CD14-positive monocyte (primary cell): ENCODE measurements at regions not wholly inside any gene's neighbourhood (a gene's known extent, or its start where the extent isn't known, plus 50 kb on each side); places are given as distances from the start of the nearest gene placed in this dataset.

Experiments used
- DNase-seq, 3 donors: peaks; one replicate each; pipeline ENCODE4 v3.0.0-alpha.2; 2011 to 2022
- H2AFZ ChIP-seq: 2 replicates; pipeline ENCODE4 v1.6.0; 2012; ENCODE audit warnings: mild to moderate bottlenecking, low read depth, low read length, inconsistent platforms; ENCODE audit not compliant: insufficient read depth, poor library complexity, severe bottlenecking
- H3K27ac ChIP-seq, 2 donors: 1 replicate in 1 of 2; 2 replicates in 1 of 2; pipeline ENCODE4 v1.5.1; 2012 to 2013; ENCODE audit warnings: low read length in 2 of 2, control low read depth in 1 of 2, inconsistent platforms in 1 of 2, low read depth in 1 of 2, mild to moderate bottlenecking in 1 of 2
- H3K27me3 ChIP-seq, 2 donors: one replicate each; pipeline versions ENCODE4 v1.6.0 to v1.6.1; 2011 to 2013; ENCODE audit warnings: low read length in 2 of 2; ENCODE audit not compliant: control insufficient read depth in 2 of 2, insufficient read depth in 2 of 2
- H3K36me3 ChIP-seq, 2 donors: replicated peaks in 1 of 2; 1 replicate in 1 of 2; 2 replicates in 1 of 2; pipeline versions ENCODE4 v1.5.1 to v1.6.1; 2012 to 2013; ENCODE audit warnings: low read length in 2 of 2, control low read depth in 1 of 2, inconsistent platforms in 1 of 2, mild to moderate bottlenecking in 1 of 2; ENCODE audit not compliant: insufficient read depth in 2 of 2, control insufficient read depth in 1 of 2
- H3K4me1 ChIP-seq, 2 donors: 1 replicate in 1 of 2; 2 replicates in 1 of 2; pipeline versions ENCODE4 v1.5.1 to v1.6.1; 2012 to 2013; ENCODE audit warnings: low read length in 2 of 2, control low read depth in 1 of 2, inconsistent platforms in 1 of 2, mild to moderate bottlenecking in 1 of 2, moderate library complexity in 1 of 2; ENCODE audit not compliant: insufficient read depth in 2 of 2, control insufficient read depth in 1 of 2
- H3K4me2 ChIP-seq: replicated peaks from 2 replicates; pipeline ENCODE3; 2012; ENCODE audit warnings: low read length, moderate library complexity, mild to moderate bottlenecking; ENCODE audit not compliant: poor library complexity, severe bottlenecking; ENCODE audit errors: extremely low read depth
- H3K4me3 ChIP-seq, 3 experiments: fragments of 200-600 bp in 1 of 3; sonication (generic) in 1 of 3; replicated peaks in 1 of 3; 1 replicate in 2 of 3; 2 replicates in 1 of 3; pipeline ENCODE4 v1.5.1; 2011 to 2013; ENCODE audit warnings: low read length in 3 of 3, mild to moderate bottlenecking in 3 of 3, control low read depth in 2 of 3, low read depth in 2 of 3, inconsistent platforms in 1 of 3, moderate library complexity in 1 of 3
- H3K79me2 ChIP-seq: 2 replicates; pipeline ENCODE4 v1.6.0; 2012; ENCODE audit warnings: mild to moderate bottlenecking, control low read depth, inconsistent platforms, low read length, moderate library complexity; ENCODE audit not compliant: insufficient read depth
- H3K9ac ChIP-seq: 2 replicates; pipeline ENCODE4 v1.6.0; 2017; ENCODE audit warnings: low read length, mild to moderate bottlenecking; ENCODE audit not compliant: insufficient read depth, poor library complexity, severe bottlenecking
- H3K9me3 ChIP-seq, 2 donors: replicated peaks in 1 of 2; 1 replicate in 1 of 2; 2 replicates in 1 of 2; pipeline versions ENCODE4 v1.5.1 to v1.6.1; 2012 to 2013; ENCODE audit warnings: low read length in 2 of 2, control low read depth in 1 of 2; ENCODE audit not compliant: control insufficient read depth in 1 of 2, insufficient read depth in 1 of 2
- H4K20me1 ChIP-seq: 2 replicates; pipeline ENCODE4 v1.6.0; 2012; ENCODE audit warnings: mild to moderate bottlenecking, low read length, control low read depth, moderate library complexity; ENCODE audit not compliant: insufficient read depth
- H3K27ac Mint-ChIP-seq, 7 donors: one replicate each; pipeline ENCODE4 v1.8.0; 2020; ENCODE audit warnings: mild to moderate bottlenecking in 7 of 7, mixed read lengths in 7 of 7, moderate library complexity in 6 of 7, inconsistent platforms in 2 of 7
- H3K27me3 Mint-ChIP-seq, 3 donors: one replicate each; pipeline ENCODE4 v1.8.0; 2021 to 2022; ENCODE audit warnings: low read depth in 3 of 3, mild to moderate bottlenecking in 3 of 3, mixed read lengths in 3 of 3, moderate library complexity in 3 of 3, inconsistent platforms in 1 of 3
- H3K36me3 Mint-ChIP-seq, 2 donors: one replicate each; pipeline ENCODE4 v1.8.0; 2020; ENCODE audit warnings: mixed read lengths in 2 of 2, inconsistent platforms in 1 of 2, mild to moderate bottlenecking in 1 of 2
- H3K4me1 Mint-ChIP-seq: one replicate; pipeline ENCODE4 v1.8.0; 2020; ENCODE audit warnings: mild to moderate bottlenecking, mixed read lengths
- H3K4me3 Mint-ChIP-seq, 2 donors: one replicate each; pipeline ENCODE4 v1.8.0; 2020; ENCODE audit warnings: mild to moderate bottlenecking in 2 of 2, mixed read lengths in 2 of 2, moderate library complexity in 1 of 2
- H3K9me3 Mint-ChIP-seq, 7 donors: one replicate each; pipeline ENCODE4 v1.8.0; 2020 to 2022; ENCODE audit warnings: mixed read lengths in 7 of 7, mild to moderate bottlenecking in 6 of 7, moderate library complexity in 6 of 7, inconsistent platforms in 2 of 7
- CTCF ChIP-seq: fragments of 200-600 bp; IDR thresholded peaks from one replicate; pipeline ENCODE4 v1.8.0; 2022; ENCODE audit warnings: antibody characterized with exemption, mild to moderate bottlenecking
- WGBS: methylation state at CpG from one replicate; pipeline ENCODE4 v1.1.5; 2013; ENCODE audit warnings: missing lambda C conversion rate; ENCODE audit not compliant: insufficient coverage; 5-methylcytosine and 5-hydroxymethylcytosine counted together
- intact Hi-C, 2 donors: fragments of 100-400 bp; cut with micrococcal nuclease; formaldehyde crosslinking; loops; one replicate each; pipeline versions ENCODE4 v1.15.0 to v1.15.1; 2023

- no peak for TF ChIP-seq CTCF
- no peak overlapping the region for H3K9ac ChIP-seq
- WGBS = no CpG with 5 or more reads among the region's 3 CpGs
- Mint-ChIP-seq H3K36me3 (no peaks in the 10 kb centered on the region), H3K9me3 (peaks cover 0 to 17% (median 7%) of the 10 kb centered on the region in 7 donors), H3K27me3 (no peaks in the 10 kb centered on the region), H3K4me3 (no peak overlapping the region), H3K27ac (no peak overlapping the region), H3K4me1 (no peaks in the 10 kb centered on the region)
- no peak overlapping the region for H2AFZ ChIP-seq
- no peak overlapping the region for H3K27ac ChIP-seq
- no peak for DNase-seq
- intact Hi-C loops = no loop called here
- no peaks in the 10 kb centered on the region for H3K27me3 ChIP-seq
- peaks cover 4 to 9% of the 10 kb centered on the region in 2 donors for H3K9me3 ChIP-seq
- no peaks in the 10 kb centered on the region for H3K79me2 ChIP-seq
- H3K4me1 ChIP-seq = no peaks in the 10 kb centered on the region
- H3K36me3 ChIP-seq = no peaks in the 10 kb centered on the region
- H3K4me3 ChIP-seq = no peak overlapping the region
- no peaks in the 10 kb centered on the region for H4K20me1 ChIP-seq
- no peak overlapping the region for H3K4me2 ChIP-seq
Observed at GRCh38 chr10:10307551-10307950, 710.1 kb upstream of the CELF2 start.

GRCh38 chr10:10310498-10310897 lies 707.2 kb upstream of the CELF2 start:
- H3K36me3 ChIP-seq = no peaks in the 10 kb centered on the region
- no peaks in the 10 kb centered on the region for H3K79me2 ChIP-seq
- WGBS = 88% methylated on average over 1 of the region's 1 CpG
- no peaks in the 10 kb centered on the region for H3K27me3 ChIP-seq
- no peak overlapping the region for H3K4me3 Mint-ChIP-seq
- no peaks in the 10 kb centered on the region for H3K4me1 ChIP-seq
- H3K4me3 ChIP-seq = no peak overlapping the region
- TF ChIP-seq CTCF = no peak
- intact Hi-C loops = no loop called here
- no peak for DNase-seq
- no peak overlapping the region for H3K27ac ChIP-seq
- no peaks in the 10 kb centered on the region for H3K36me3 Mint-ChIP-seq
- no peak overlapping the region for H2AFZ ChIP-seq
- H3K9ac ChIP-seq = no peak overlapping the region
- H3K27me3 Mint-ChIP-seq = no peaks in the 10 kb centered on the region
- H3K9me3 Mint-ChIP-seq = peaks cover 0 to 17% (median 9%) of the 10 kb centered on the region in 7 donors
- no peaks in the 10 kb centered on the region for H4K20me1 ChIP-seq
- peaks cover 4 to 9% of the 10 kb centered on the region in 2 donors for H3K9me3 ChIP-seq
- no peak overlapping the region for H3K27ac Mint-ChIP-seq
- H3K4me2 ChIP-seq = no peak overlapping the region
- no peaks in the 10 kb centered on the region for H3K4me1 Mint-ChIP-seq
